ENCODE measurements at regions not wholly inside any gene's neighbourhood (a gene's known extent, or its start where the extent isn't known, plus 50 kb on each side); places are given as distances from the start of the nearest gene placed in this dataset.

DNA sequence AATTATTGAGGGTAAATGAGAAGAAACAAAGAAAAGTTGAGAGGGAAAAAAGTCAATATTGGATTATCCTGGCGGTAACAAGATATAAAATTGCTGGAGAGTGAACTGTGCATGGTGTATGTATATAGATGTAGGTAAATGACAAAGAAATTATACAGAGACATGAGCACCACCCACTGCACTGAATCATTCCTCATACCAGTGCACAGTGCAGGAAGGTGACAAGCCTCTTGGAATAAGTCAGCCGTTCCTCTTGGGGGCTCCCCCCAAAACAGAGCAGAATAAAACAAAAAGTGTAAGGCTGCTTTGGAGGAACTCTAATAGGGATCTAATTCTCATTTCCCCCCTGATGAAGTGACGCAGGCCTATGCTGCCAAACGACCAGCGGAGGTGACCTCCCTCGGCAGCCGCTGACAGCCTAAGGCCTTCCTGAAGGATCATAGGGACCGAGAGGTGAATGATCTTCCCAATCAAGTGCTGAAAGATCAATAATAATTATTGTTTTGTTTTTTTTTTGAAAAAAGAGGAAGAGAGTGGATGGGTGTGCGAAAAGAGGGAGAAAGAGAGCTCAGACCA lies 245.0 kb downstream of the PSAT1 start:
- DNase-seq (ENCODE audit: low read depth): no peak
- CTCF ChIA-PET: no interaction called here
- TF ChIP-seq, protein P1, sequence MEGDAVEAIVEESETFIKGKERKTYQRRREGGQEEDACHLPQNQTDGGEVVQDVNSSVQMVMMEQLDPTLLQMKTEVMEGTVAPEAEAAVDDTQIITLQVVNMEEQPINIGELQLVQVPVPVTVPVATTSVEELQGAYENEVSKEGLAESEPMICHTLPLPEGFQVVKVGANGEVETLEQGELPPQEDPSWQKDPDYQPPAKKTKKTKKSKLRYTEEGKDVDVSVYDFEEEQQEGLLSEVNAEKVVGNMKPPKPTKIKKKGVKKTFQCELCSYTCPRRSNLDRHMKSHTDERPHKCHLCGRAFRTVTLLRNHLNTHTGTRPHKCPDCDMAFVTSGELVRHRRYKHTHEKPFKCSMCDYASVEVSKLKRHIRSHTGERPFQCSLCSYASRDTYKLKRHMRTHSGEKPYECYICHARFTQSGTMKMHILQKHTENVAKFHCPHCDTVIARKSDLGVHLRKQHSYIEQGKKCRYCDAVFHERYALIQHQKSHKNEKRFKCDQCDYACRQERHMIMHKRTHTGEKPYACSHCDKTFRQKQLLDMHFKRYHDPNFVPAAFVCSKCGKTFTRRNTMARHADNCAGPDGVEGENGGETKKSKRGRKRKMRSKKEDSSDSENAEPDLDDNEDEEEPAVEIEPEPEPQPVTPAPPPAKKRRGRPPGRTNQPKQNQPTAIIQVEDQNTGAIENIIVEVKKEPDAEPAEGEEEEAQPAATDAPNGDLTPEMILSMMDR (IDR thresholded peaks at IDR 0.05; ENCODE audit: insufficient read depth, low read depth, low read length): no peak
- POLR2A ChIA-PET: no interaction called here
- H3K4me3 ChIP-seq (ENCODE audit: low read depth, low read length): no peak overlapping the region
- H3K36me3 ChIP-seq (ENCODE audit: control insufficient read depth, insufficient read depth, low read length): no peaks in the 10 kb centered on the region
- H3K27me3 ChIP-seq (ENCODE audit: control insufficient read depth, insufficient read depth, low read length): peaks cover 1% of the 10 kb centered on the region

- H3K36me3 ChIP-seq (ENCODE audit: control insufficient read depth, insufficient read depth, low read length): no peaks in the 10 kb centered on the region
- no peak overlapping the region for H3K4me3 ChIP-seq (ENCODE audit: low read depth, low read length)
- H3K27me3 ChIP-seq (ENCODE audit: control insufficient read depth, insufficient read depth, low read length): peaks cover 1% of the 10 kb centered on the region
- TF ChIP-seq, protein P1 (IDR thresholded peaks at IDR 0.05; ENCODE audit: insufficient read depth, low read depth, low read length): no peak
- POLR2A ChIA-PET: no interaction called here
- CTCF ChIA-PET: interaction anchor here (1.4 kb wide), 1 partner anchor 103 kb away, joined by 3 read pairs; no protein-coding TSS in a partner anchor
- no peak for DNase-seq (ENCODE audit: low read depth)
Measured at GRCh38 chr9:78542491-78543181, 245.7 kb downstream of the PSAT1 start.

- H3K27me3 ChIP-seq (ENCODE audit: control insufficient read depth, insufficient read depth, low read length): peaks cover 3% of the 10 kb centered on the region
- TF ChIP-seq, protein P1 (IDR thresholded peaks at IDR 0.05; ENCODE audit: insufficient read depth, low read depth, low read length): no peak
- H3K4me3 ChIP-seq (ENCODE audit: low read depth, low read length): no peak overlapping the region
- ChIA-PET CTCF (interaction anchor here (1.4 kb wide), 1 partner anchor 104 kb away, joined by 3 read pairs; no protein-coding TSS in a partner anchor), POLR2A (no interaction called here)
- DNase-seq (ENCODE audit: low read depth): no peak
- H3K36me3 ChIP-seq (ENCODE audit: control insufficient read depth, insufficient read depth, low read length): no peaks in the 10 kb centered on the region
Measured at GRCh38 chr9:78543353-78543752, 246.4 kb downstream of the PSAT1 start.

- Histone ChIP-seq H3K36me3 (ENCODE audit: control insufficient read depth, insufficient read depth, low read length) (no peaks in the 10 kb centered on the region), H3K27me3 (ENCODE audit: control insufficient read depth, insufficient read depth, low read length) (peaks cover 3% of the 10 kb centered on the region), H3K4me3 (ENCODE audit: low read depth, low read length) (no peak overlapping the region)
- ChIA-PET CTCF (interaction anchor here (1.4 kb wide), 1 partner anchor 105 kb away, joined by 3 read pairs; no protein-coding TSS in a partner anchor), POLR2A (no interaction called here)
- TF ChIP-seq, protein P1 (IDR thresholded peaks at IDR 0.05; ENCODE audit: insufficient read depth, low read depth, low read length): no peak
- no peak for DNase-seq (ENCODE audit: low read depth)
Measured at GRCh38 chr9:78544230-78544629, 247.3 kb downstream of the PSAT1 start.

- ChIA-PET CTCF (no interaction called here), POLR2A (no interaction called here)
Measured at GRCh38 chr9:78547831-78548230, 250.9 kb downstream of the PSAT1 start.

More at GRCh38 chr9:78547831-78548230, 250.9 kb downstream of the PSAT1 start:
- Histone ChIP-seq H3K4me3 (ENCODE audit: low read depth, low read length) (no peak overlapping the region), H3K36me3 (ENCODE audit: control insufficient read depth, insufficient read depth, low read length) (no peaks in the 10 kb centered on the region), H3K27me3 (ENCODE audit: control insufficient read depth, insufficient read depth, low read length) (peaks cover 3% of the 10 kb centered on the region)
- DNase-seq (ENCODE audit: low read depth): no peak
- TF ChIP-seq, protein P1 (IDR thresholded peaks at IDR 0.05; ENCODE audit: insufficient read depth, low read depth, low read length): no peak

Measured in BJ (cell line).